Tibial nerve (tissue), 4 donors: ENCODE measurements at regions not wholly inside any gene's neighbourhood (a gene's known extent, or its start where the extent isn't known, plus 50 kb on each side); places are given as distances from the start of the nearest gene placed in this dataset.

Experiments
- DNase-seq, 2 donors: peaks; one replicate each; pipeline ENCODE4 v3.0.0-alpha.2; 2019; ENCODE audit warnings: low spot score in 2 of 2
- H3K27ac ChIP-seq, 4 donors: fragments of 200-600 bp; sonication (generic) in 3 of 4; one replicate each; pipeline ENCODE4 v1.5.1; 2017 to 2019; ENCODE audit warnings: mild to moderate bottlenecking in 1 of 4
- H3K27me3 ChIP-seq, 2 donors: fragments of 200-600 bp; sonication (generic) in 1 of 2; one replicate each; pipeline versions ENCODE4 v1.5.1 to v1.6.0; 2017 to 2019
- H3K36me3 ChIP-seq, 3 donors: fragments of 200-600 bp; sonication (generic); one replicate each; pipeline ENCODE4 v1.5.1; 2018 to 2019
- H3K4me1 ChIP-seq, 4 donors: fragments of 200-600 bp; sonication (generic) in 3 of 4; one replicate each; pipeline ENCODE4 v1.5.1; 2017 to 2019
- H3K4me3 ChIP-seq, 4 donors: fragments of 200-600 bp; sonication (generic) in 3 of 4; one replicate each; pipeline ENCODE4 v1.5.1; 2017 to 2019; ENCODE audit warnings: mild to moderate bottlenecking in 1 of 4, moderate library complexity in 1 of 4
- H3K9me3 ChIP-seq, 4 donors: fragments of 200-600 bp; sonication (generic) in 3 of 4; one replicate each; pipeline ENCODE4 v1.5.1; 2017 to 2019
- EP300 ChIP-seq, 2 donors: sonication (generic); formaldehyde crosslinking; IDR thresholded peaks; one replicate each; pipeline ENCODE4 v1.6.1; 2017; ENCODE audit warnings: antibody characterized with exemption in 2 of 2, mild to moderate bottlenecking in 1 of 2
- POLR2A ChIP-seq, 2 donors: fragments of 450-650 bp; IDR thresholded peaks; one replicate each; pipeline ENCODE4 v1.6.1; 2017; ENCODE audit warnings: antibody characterized with exemption in 2 of 2, mild to moderate bottlenecking in 2 of 2, moderate library complexity in 2 of 2
- WGBS, 2 donors: methylation state at CpG; one replicate each; pipeline ENCODE4 v1.1.5; 2018; 5-methylcytosine and 5-hydroxymethylcytosine counted together
- TF ChIP-seq, protein P1 (sequence below), 5 experiments: fragments of 200-600 bp in 3 of 5; fragments of 450-650 bp in 2 of 5; sonication (generic) in 3 of 5; IDR thresholded peaks; one replicate each; pipeline ENCODE4 v1.5.1; 2016 to 2019; ENCODE audit warnings: antibody characterized with exemption in 5 of 5, mild to moderate bottlenecking in 3 of 5, moderate library complexity in 2 of 5

GRCh38 chr2:58517881-58518280, 276.8 kb upstream of the FANCL start:
- Histone ChIP-seq H3K27ac (no peak overlapping the region), H3K4me3 (no peak overlapping the region), H3K36me3 (no peaks in the 10 kb centered on the region), H3K4me1 (peaks cover 0 to 7% (median 0%) of the 10 kb centered on the region in 4 donors), H3K27me3 (no peaks in the 10 kb centered on the region), H3K9me3 (no peaks in the 10 kb centered on the region)
- WGBS, 2 donors, result 89 to 95% methylated on average over 2 of the region's 2 CpGs
- DNase-seq, result no peak
- TF ChIP-seq POLR2A (IDR thresholded peaks at IDR 0.05) (no peak), EP300 (IDR thresholded peaks at IDR 0.05) (no peak)
- TF ChIP-seq, protein P1, sequence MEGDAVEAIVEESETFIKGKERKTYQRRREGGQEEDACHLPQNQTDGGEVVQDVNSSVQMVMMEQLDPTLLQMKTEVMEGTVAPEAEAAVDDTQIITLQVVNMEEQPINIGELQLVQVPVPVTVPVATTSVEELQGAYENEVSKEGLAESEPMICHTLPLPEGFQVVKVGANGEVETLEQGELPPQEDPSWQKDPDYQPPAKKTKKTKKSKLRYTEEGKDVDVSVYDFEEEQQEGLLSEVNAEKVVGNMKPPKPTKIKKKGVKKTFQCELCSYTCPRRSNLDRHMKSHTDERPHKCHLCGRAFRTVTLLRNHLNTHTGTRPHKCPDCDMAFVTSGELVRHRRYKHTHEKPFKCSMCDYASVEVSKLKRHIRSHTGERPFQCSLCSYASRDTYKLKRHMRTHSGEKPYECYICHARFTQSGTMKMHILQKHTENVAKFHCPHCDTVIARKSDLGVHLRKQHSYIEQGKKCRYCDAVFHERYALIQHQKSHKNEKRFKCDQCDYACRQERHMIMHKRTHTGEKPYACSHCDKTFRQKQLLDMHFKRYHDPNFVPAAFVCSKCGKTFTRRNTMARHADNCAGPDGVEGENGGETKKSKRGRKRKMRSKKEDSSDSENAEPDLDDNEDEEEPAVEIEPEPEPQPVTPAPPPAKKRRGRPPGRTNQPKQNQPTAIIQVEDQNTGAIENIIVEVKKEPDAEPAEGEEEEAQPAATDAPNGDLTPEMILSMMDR (IDR thresholded peaks at IDR 0.05), result no peak

- no peak for DNase-seq
- Histone ChIP-seq H3K36me3 (no peaks in the 10 kb centered on the region), H3K4me1 (no peaks in the 10 kb centered on the region), H3K4me3 (no peak overlapping the region), H3K9me3 (no peaks in the 10 kb centered on the region), H3K27me3 (no peaks in the 10 kb centered on the region), H3K27ac (no peak overlapping the region)
- WGBS, 2 donors, result 93 to 94% methylated on average over 3 of the region's 3 CpGs
- TF ChIP-seq, protein P1 (IDR thresholded peaks at IDR 0.05), result no peak
- TF ChIP-seq EP300 (IDR thresholded peaks at IDR 0.05) (no peak), POLR2A (IDR thresholded peaks at IDR 0.05) (no peak)
Measured at GRCh38 chr2:58516695-58517094, 275.6 kb upstream of the FANCL start.

- 94 to 97% methylated on average over 2 of the region's 2 CpGs for WGBS, 2 donors
- H3K9me3 ChIP-seq, result no peaks in the 10 kb centered on the region
- H3K27ac ChIP-seq, result no peak overlapping the region
- no peaks in the 10 kb centered on the region for H3K4me1 ChIP-seq
- no peak for DNase-seq
- TF ChIP-seq POLR2A (IDR thresholded peaks at IDR 0.05), result no peak
- TF ChIP-seq, protein P1 (IDR thresholded peaks at IDR 0.05), result no peak
- TF ChIP-seq EP300 (IDR thresholded peaks at IDR 0.05), result no peak
- H3K4me3 ChIP-seq, result no peak overlapping the region
- H3K27me3 ChIP-seq, result no peaks in the 10 kb centered on the region
- no peaks in the 10 kb centered on the region for H3K36me3 ChIP-seq
Measured at GRCh38 chr2:58515827-58516573, 274.9 kb upstream of the FANCL start.

DNA sequence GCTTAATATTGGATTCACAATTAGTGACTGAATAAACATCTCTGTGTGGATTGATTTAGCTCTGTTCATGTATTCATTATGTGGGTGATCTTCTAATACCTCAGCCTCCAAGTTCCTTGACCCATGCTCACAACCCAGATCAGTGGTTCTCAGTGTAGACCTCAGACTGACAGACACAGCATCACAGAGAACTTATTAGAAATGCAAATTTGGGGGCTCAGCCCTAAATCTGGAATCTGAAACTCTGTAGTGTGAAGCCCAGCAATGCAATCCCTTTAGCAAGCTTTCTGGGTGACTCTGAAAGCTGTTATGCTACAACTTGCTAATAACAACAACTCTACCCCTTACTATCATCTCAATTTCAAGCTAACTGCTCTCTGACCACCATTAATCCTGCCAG, 273.1 kb upstream of the FANCL start:
- H3K4me1 ChIP-seq, result no peaks in the 10 kb centered on the region
- TF ChIP-seq, protein P1 (IDR thresholded peaks at IDR 0.05), result no peak
- TF ChIP-seq POLR2A (IDR thresholded peaks at IDR 0.05) (no peak), EP300 (IDR thresholded peaks at IDR 0.05) (no peak)
- H3K27me3 ChIP-seq, result no peaks in the 10 kb centered on the region
- no peak overlapping the region for H3K4me3 ChIP-seq
- no peak overlapping the region for H3K27ac ChIP-seq
- DNase-seq, result no peak
- no peaks in the 10 kb centered on the region for H3K9me3 ChIP-seq
- no peaks in the 10 kb centered on the region for H3K36me3 ChIP-seq

GRCh38 chr2:58512878-58513277, 271.8 kb upstream of the FANCL start:
- WGBS, 2 donors, result 79 to 97% methylated on average over 1 of the region's 1 CpG
- TF ChIP-seq EP300 (IDR thresholded peaks at IDR 0.05), result no peak
- TF ChIP-seq, protein P1 (IDR thresholded peaks at IDR 0.05), result no peak
- no peak for TF ChIP-seq POLR2A (IDR thresholded peaks at IDR 0.05)
- H3K36me3 ChIP-seq, result no peaks in the 10 kb centered on the region
- no peaks in the 10 kb centered on the region for H3K27me3 ChIP-seq
- H3K27ac ChIP-seq, result no peak overlapping the region
- H3K9me3 ChIP-seq, result no peaks in the 10 kb centered on the region
- no peak overlapping the region for H3K4me3 ChIP-seq
- DNase-seq, result no peak
- H3K4me1 ChIP-seq, result no peaks in the 10 kb centered on the region
